GM12878 (cell line): ENCODE measurements at regions not wholly inside any gene's neighbourhood (a gene's known extent, or its start where the extent isn't known, plus 50 kb on each side); places are given as distances from the start of the nearest gene placed in this dataset.
A peak's percentile ranks its signal among the peaks of the same experiment; 100 is the strongest.

ENCODE experiments used
- ATAC-seq: fragments of 200-7000 bp; cut with Tn5 transposase; 3 replicates; pipeline ENCODE4 v1.9.1; 2020; ENCODE audit warnings: mild to moderate bottlenecking, moderate library complexity
- BruUV-seq: library from RNA; stranded (reverse); fragments of 400-500 nt; replicated peaks from 2 replicates; lab custom pipeline; 2021; lab: Mats Ljungman, UMichigan
- CTCF ChIA-PET: fragments of 300-600 bp; sonication (Branson Sonifier 250); formaldehyde crosslinking; extraction: SDS; loops from one replicate; lab custom pipeline; 2021; ENCODE audit warnings: inconsistent platforms; lab: Yijun Ruan, JAX
- POLR2A ChIA-PET: fragments of 350-600 bp; formaldehyde crosslinking; extraction: SDS; loops from one replicate; lab custom pipeline; 2021; ENCODE audit warnings: inconsistent platforms; lab: Charles Lee
- RAD21 ChIA-PET: fragments of 300-600 bp; sonication (Branson Sonifier 250); formaldehyde crosslinking; loops from one replicate; lab custom pipeline; 2023; ENCODE audit warnings: antibody characterized with exemption; ENCODE audit not compliant: unreplicated experiment; lab: Charles Lee
- SMC1A ChIA-PET: fragments of 300-600 bp; sonication (Branson Sonifier 250); formaldehyde crosslinking; loops from one replicate; lab custom pipeline; 2023; ENCODE audit not compliant: unreplicated experiment, uncharacterized antibody; lab: Charles Lee
- DNase-seq: peaks from one replicate; pipeline ENCODE4 v3.0.0-alpha.2; 2011; ENCODE audit warnings: low read depth, low spot score
- FAIRE-seq: peaks from 3 replicates; lab custom pipeline; 2011; peaks lifted over from hg19 to GRCh38; lab: Jason Lieb, UNC
- H2AFZ ChIP-seq: 2 replicates; pipeline ENCODE4 v1.6.0; 2011; ENCODE audit warnings: low read depth, low read length, control low read depth; ENCODE audit not compliant: control insufficient read depth
- H3K27ac ChIP-seq: 2 replicates; pipeline ENCODE4 v1.5.1; 2011; ENCODE audit warnings: control low read depth; ENCODE audit not compliant: control insufficient read depth, insufficient read depth
- H3K27me3 ChIP-seq, 2 experiments: replicated peaks in 1 of 2; 2 replicates each; pipeline versions ENCODE4 v1.6.0 to v1.6.1; 2011; ENCODE audit warnings: low read length in 1 of 2; ENCODE audit not compliant: control insufficient read depth in 2 of 2, insufficient read depth in 2 of 2
- H3K36me3 ChIP-seq, 2 experiments: 2 replicates each; pipeline ENCODE4 v1.5.1; 2011; ENCODE audit warnings: low read length in 1 of 2; ENCODE audit not compliant: control insufficient read depth in 2 of 2, insufficient read depth in 2 of 2
- H3K4me1 ChIP-seq: 2 replicates; pipeline ENCODE4 v1.6.1; 2011; ENCODE audit warnings: mild to moderate bottlenecking, low read length, moderate library complexity, mixed read lengths; ENCODE audit not compliant: control insufficient read depth, insufficient read depth
- H3K4me2 ChIP-seq: 2 replicates; pipeline ENCODE4 v1.6.0; 2011; ENCODE audit warnings: control low read depth; ENCODE audit not compliant: control insufficient read depth, insufficient read depth
- H3K4me3 ChIP-seq: fragments of 200-600 bp; sonication (generic); 2 replicates; pipeline ENCODE4 v1.5.1; 2016
- H3K79me2 ChIP-seq: 2 replicates; pipeline ENCODE4 v1.6.0; 2011; ENCODE audit warnings: low read length; ENCODE audit not compliant: control insufficient read depth, insufficient read depth
- H3K9ac ChIP-seq: 2 replicates; pipeline ENCODE4 v1.8.0; 2011; ENCODE audit warnings: low read length, control low read depth, mixed read lengths; ENCODE audit not compliant: control insufficient read depth, insufficient read depth
- H3K9me3 ChIP-seq: replicated peaks from 3 replicates; pipeline ENCODE4 v1.5.1; 2011; ENCODE audit warnings: mild to moderate bottlenecking, low read length; ENCODE audit not compliant: control insufficient read depth, insufficient read depth
- H4K20me1 ChIP-seq: 2 replicates; pipeline ENCODE4 v1.6.0; 2011; ENCODE audit not compliant: control insufficient read depth, insufficient read depth
- ASH2L ChIP-seq: fragments of 300-600, 200-600 bp; sonication (generic); IDR thresholded peaks from 2 replicates; pipeline ENCODE4 v1.6.1; 2017; ENCODE audit warnings: low read depth, mild to moderate bottlenecking, borderline replicate concordance
- ATF7 ChIP-seq: fragments of 450-650 bp; IDR thresholded peaks from 2 replicates; pipeline ENCODE4 v1.6.1; 2016; ENCODE audit warnings: low read depth, mild to moderate bottlenecking
- BMI1 ChIP-seq: fragments of 450-650 bp; IDR thresholded peaks from 2 replicates; pipeline ENCODE4 v1.6.1; 2016; ENCODE audit warnings: mild to moderate bottlenecking, moderate library complexity, borderline replicate concordance
- BRCA1 ChIP-seq: IDR thresholded peaks from 2 replicates; pipeline ENCODE4 v1.6.1; 2011; ENCODE audit warnings: low read depth, low read length, improper control_type of control experiment
- CBX5 ChIP-seq: sonication (generic); IDR thresholded peaks from 2 replicates; pipeline ENCODE4 v1.6.1; 2016; ENCODE audit warnings: low read depth, moderate library complexity, mild to moderate bottlenecking, inconsistent platforms
- FOS ChIP-seq: IDR thresholded peaks from 3 replicates; pipeline ENCODE4 v1.6.1; 2011; ENCODE audit warnings: borderline replicate concordance; ENCODE audit not compliant: insufficient read length; ENCODE audit errors: extremely low read depth
- FOXM1 ChIP-seq: IDR thresholded peaks from 2 replicates; pipeline ENCODE4 v1.6.1; 2012; ENCODE audit warnings: low read depth, mild to moderate bottlenecking, inconsistent platforms, low read length, moderate library complexity
- HDAC2 ChIP-seq: fragments of 200-600 bp; sonication (generic); IDR thresholded peaks from 2 replicates; pipeline ENCODE4 v1.6.1; 2017
- MEF2A ChIP-seq: IDR thresholded peaks from 2 replicates; pipeline ENCODE4 v1.6.1; 2011; ENCODE audit warnings: low read depth, mild to moderate bottlenecking, low read length, moderate library complexity; ENCODE audit not compliant: insufficient read depth
- POLR2AphosphoS2 ChIP-seq: IDR thresholded peaks from 2 replicates; pipeline ENCODE4 v1.6.1; 2011; ENCODE audit warnings: low read depth, mild to moderate bottlenecking, low read length, improper control_type of control experiment, moderate library complexity
- RB1 ChIP-seq: fragments of 450-650 bp; formaldehyde crosslinking; IDR thresholded peaks from 2 replicates; pipeline ENCODE4 v1.6.1; 2017; ENCODE audit warnings: mild to moderate bottlenecking, borderline replicate concordance
- TARDBP ChIP-seq: IDR thresholded peaks from 2 replicates; pipeline ENCODE4 v1.6.1; 2016; ENCODE audit warnings: borderline replicate concordance
- YBX1 ChIP-seq: fragments of 450-650 bp; IDR thresholded peaks from 2 replicates; pipeline ENCODE4 v1.6.1; 2016; ENCODE audit warnings: antibody characterized with exemption
- ZNF207 ChIP-seq: fragments of 450-650 bp; IDR thresholded peaks from 2 replicates; pipeline ENCODE4 v1.6.1; 2014; ENCODE audit warnings: antibody characterized with exemption, mild to moderate bottlenecking, borderline replicate concordance
- WGBS: methylation state at CpG from one replicate; pipeline ENCODE4 v1.1.6; 2016; ENCODE audit warnings: low lambda C conversion rate; ENCODE audit not compliant: insufficient replicate concordance, insufficient coverage; ENCODE audit errors: missing lambda C conversion rate; 5-methylcytosine and 5-hydroxymethylcytosine counted together
- in situ Hi-C: fragments of 300-500 bp; cut with MboI; formaldehyde crosslinking; loops from 9 replicates; pipeline ENCODE4 v1.14.3; 2018; ENCODE audit warnings: mixed read lengths
- intact Hi-C: fragments of 100-400 bp; cut with micrococcal nuclease; formaldehyde crosslinking; loops from one replicate; pipeline ENCODE4 v1.14.2; 2022; ENCODE audit not compliant: unreplicated experiment
- TF ChIP-seq, protein P1 (sequence below): IDR thresholded peaks from 2 replicates; pipeline ENCODE4 v1.6.1; 2011; ENCODE audit warnings: borderline replicate concordance, low read depth, mild to moderate bottlenecking, moderate library complexity, mixed read lengths, low read length; ENCODE audit not compliant: insufficient read depth; ENCODE audit errors: extremely low read length
- TF ChIP-seq, protein P2 (sequence below): fragments of 450-650 bp; IDR thresholded peaks from 2 replicates; pipeline ENCODE4 v1.6.1; 2014; ENCODE audit warnings: mild to moderate bottlenecking
- TF ChIP-seq, protein P3 (sequence below): IDR thresholded peaks from 2 replicates; pipeline ENCODE4 v1.6.1; 2012; ENCODE audit warnings: low read length, inconsistent platforms

DNA sequence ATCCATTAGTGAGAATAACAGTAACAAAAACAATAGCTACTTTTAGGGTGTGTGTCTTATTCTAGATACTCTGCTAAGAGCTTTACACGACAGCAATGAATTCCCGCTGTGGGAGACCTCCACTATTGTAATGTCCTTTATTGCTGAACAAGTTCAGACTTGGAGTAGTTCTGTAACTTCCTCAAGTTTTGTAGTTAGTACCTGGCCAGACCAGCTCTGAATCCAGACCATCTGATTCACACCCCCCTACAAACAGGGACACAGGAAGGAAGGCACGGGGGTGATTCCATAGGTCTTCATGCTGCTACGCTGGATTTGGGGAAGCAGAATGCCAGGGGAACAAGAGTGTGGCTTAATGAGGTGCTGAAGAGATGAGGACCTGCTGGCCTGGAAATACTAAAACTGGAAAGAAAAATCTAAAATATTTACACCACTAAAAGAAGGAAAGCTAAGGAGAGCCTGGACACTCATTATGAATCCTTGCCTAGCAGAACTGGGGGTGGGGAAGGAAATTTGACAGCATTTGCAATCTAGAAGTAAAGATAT, 194.6 kb upstream of the TMEM72 start (continued):
- TF ChIP-seq FOXM1 (no peak), YBX1 (no peak)
- TF ChIP-seq, protein P1, sequence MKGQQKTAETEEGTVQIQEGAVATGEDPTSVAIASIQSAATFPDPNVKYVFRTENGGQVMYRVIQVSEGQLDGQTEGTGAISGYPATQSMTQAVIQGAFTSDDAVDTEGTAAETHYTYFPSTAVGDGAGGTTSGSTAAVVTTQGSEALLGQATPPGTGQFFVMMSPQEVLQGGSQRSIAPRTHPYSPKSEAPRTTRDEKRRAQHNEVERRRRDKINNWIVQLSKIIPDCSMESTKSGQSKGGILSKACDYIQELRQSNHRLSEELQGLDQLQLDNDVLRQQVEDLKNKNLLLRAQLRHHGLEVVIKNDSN: no peak

DNA sequence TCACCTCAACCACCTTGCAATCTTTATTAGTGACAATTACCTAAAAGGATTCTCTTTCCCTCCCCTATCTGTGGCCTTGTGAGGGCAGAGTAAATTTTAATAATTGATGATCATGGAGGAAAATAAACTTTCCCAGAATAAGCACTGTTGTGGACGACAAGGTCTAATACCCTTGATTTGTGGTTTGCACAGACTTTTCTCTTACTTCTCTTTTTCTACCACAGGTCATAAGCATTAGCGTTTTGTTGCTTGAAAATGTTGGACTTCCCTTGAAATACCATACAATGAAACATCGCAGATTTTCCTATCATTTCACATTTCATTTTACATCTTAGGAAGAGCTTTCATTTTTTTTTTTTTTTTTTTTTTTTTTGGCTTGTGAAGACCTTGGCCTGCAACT, 188.1 kb upstream of the TMEM72 start:
- peak; percentile 41 for FAIRE-seq
- no peak overlapping the region for H2AFZ ChIP-seq
- RAD21 ChIA-PET: no interaction called here
- in situ Hi-C loops: no loop called here
- TF ChIP-seq, protein P1: no peak
- TF ChIP-seq FOS: no peak
- no peak for TF ChIP-seq MEF2A
- TF ChIP-seq, protein P2, sequence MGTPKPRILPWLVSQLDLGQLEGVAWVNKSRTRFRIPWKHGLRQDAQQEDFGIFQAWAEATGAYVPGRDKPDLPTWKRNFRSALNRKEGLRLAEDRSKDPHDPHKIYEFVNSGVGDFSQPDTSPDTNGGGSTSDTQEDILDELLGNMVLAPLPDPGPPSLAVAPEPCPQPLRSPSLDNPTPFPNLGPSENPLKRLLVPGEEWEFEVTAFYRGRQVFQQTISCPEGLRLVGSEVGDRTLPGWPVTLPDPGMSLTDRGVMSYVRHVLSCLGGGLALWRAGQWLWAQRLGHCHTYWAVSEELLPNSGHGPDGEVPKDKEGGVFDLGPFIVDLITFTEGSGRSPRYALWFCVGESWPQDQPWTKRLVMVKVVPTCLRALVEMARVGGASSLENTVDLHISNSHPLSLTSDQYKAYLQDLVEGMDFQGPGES: no peak
- TF ChIP-seq ASH2L: no peak
- TF ChIP-seq BMI1: no peak
- no peak for TF ChIP-seq HDAC2
- TF ChIP-seq POLR2AphosphoS2: no peak
- TF ChIP-seq TARDBP: no peak
- TF ChIP-seq, protein P3, sequence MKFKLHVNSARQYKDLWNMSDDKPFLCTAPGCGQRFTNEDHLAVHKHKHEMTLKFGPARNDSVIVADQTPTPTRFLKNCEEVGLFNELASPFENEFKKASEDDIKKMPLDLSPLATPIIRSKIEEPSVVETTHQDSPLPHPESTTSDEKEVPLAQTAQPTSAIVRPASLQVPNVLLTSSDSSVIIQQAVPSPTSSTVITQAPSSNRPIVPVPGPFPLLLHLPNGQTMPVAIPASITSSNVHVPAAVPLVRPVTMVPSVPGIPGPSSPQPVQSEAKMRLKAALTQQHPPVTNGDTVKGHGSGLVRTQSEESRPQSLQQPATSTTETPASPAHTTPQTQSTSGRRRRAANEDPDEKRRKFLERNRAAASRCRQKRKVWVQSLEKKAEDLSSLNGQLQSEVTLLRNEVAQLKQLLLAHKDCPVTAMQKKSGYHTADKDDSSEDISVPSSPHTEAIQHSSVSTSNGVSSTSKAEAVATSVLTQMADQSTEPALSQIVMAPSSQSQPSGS: no peak
- TF ChIP-seq ZNF207: no peak
- no peak for TF ChIP-seq RB1
- TF ChIP-seq BRCA1: no peak
- no peak for TF ChIP-seq ATF7
- no peak for TF ChIP-seq CBX5
- TF ChIP-seq, all 136 proteins: peak for 0
- ATAC-seq: no peak
- DNase-seq: no peak
- no peaks in the 10 kb centered on the region for H3K27me3 ChIP-seq
- H3K4me1 ChIP-seq: peaks cover 10% of the 10 kb centered on the region
- H3K4me2 ChIP-seq: no peak overlapping the region
- ChIA-PET CTCF (no interaction called here), SMC1A (no interaction called here), POLR2A (no interaction called here)
- 29% methylated on average over 3 of the region's 3 CpGs for WGBS
- no peak overlapping the region for H3K27ac ChIP-seq
- H3K9ac ChIP-seq: no peak overlapping the region
- H3K9me3 ChIP-seq: no peaks in the 10 kb centered on the region; the same call in 2 of the 3 replicates
- no peak overlapping the region for H3K4me3 ChIP-seq
- no TSS peak for BruUV-seq
- H3K79me2 ChIP-seq: no peaks in the 10 kb centered on the region
- intact Hi-C loops: no loop called here
- H3K36me3 ChIP-seq: no peaks in the 10 kb centered on the region
- H4K20me1 ChIP-seq: no peaks in the 10 kb centered on the region
